Effector memory CD4-positive, alpha-beta T cell (primary cell): ENCODE measurements at regions not wholly inside any gene's neighbourhood (a gene's known extent, or its start where the extent isn't known, plus 50 kb on each side); places are given as distances from the start of the nearest gene placed in this dataset.

Source experiments
- DNase-seq, 3 donors: peaks; one replicate each; pipeline ENCODE4 v3.0.0-alpha.2; 2020
- H3K27ac ChIP-seq: 2 replicates; pipeline ENCODE4 v1.7.0; 2013; ENCODE audit warnings: mild to moderate bottlenecking, low read length, moderate library complexity; ENCODE audit not compliant: insufficient read depth, poor library complexity, severe bottlenecking
- H3K27me3 ChIP-seq: replicated peaks from 2 replicates; pipeline ENCODE4 v1.7.0; 2013; ENCODE audit warnings: mild to moderate bottlenecking, low read length; ENCODE audit not compliant: insufficient read depth, control insufficient read depth, poor library complexity, severe bottlenecking
- H3K36me3 ChIP-seq: 2 replicates; pipeline ENCODE4 v1.7.0; 2013; ENCODE audit warnings: mild to moderate bottlenecking, low read length, moderate library complexity; ENCODE audit not compliant: control insufficient read depth, insufficient read depth
- H3K4me1 ChIP-seq: 2 replicates; pipeline ENCODE4 v1.7.0; 2013; ENCODE audit warnings: low read length, mild to moderate bottlenecking; ENCODE audit not compliant: control insufficient read depth, insufficient read depth, poor library complexity, severe bottlenecking
- H3K4me3 ChIP-seq: 2 replicates; pipeline ENCODE4 v1.7.0; 2013; ENCODE audit warnings: low read length, low read depth, mild to moderate bottlenecking; ENCODE audit not compliant: insufficient read depth, poor library complexity, severe bottlenecking
- H3K9me3 ChIP-seq: 2 replicates; pipeline ENCODE4 v1.7.0; 2013; ENCODE audit warnings: mild to moderate bottlenecking, low read length, moderate library complexity; ENCODE audit not compliant: control insufficient read depth

- peaks cover 4% of the 10 kb centered on the region for H3K27me3 ChIP-seq
- H3K9me3 ChIP-seq, result no peaks in the 10 kb centered on the region
- H3K4me3 ChIP-seq, result no peak overlapping the region
- no peak overlapping the region for H3K27ac ChIP-seq
- H3K36me3 ChIP-seq, result no peaks in the 10 kb centered on the region
- H3K4me1 ChIP-seq, result peaks cover 6% of the 10 kb centered on the region
- DNase-seq, result no peak
Observed at GRCh38 chr1:65688848-65689247, 103.8 kb upstream of the PDE4B start.

GRCh38 chr1:65691152-65691900 is 101.4 kb upstream of the PDE4B start:
- Histone ChIP-seq H3K4me1 (peaks cover 6% of the 10 kb centered on the region), H3K4me3 (no peak overlapping the region), H3K27ac (no peak overlapping the region), H3K36me3 (no peaks in the 10 kb centered on the region), H3K27me3 (peaks cover 4% of the 10 kb centered on the region), H3K9me3 (no peaks in the 10 kb centered on the region)
- DNase-seq, result no peak

- Histone ChIP-seq H3K4me1 (peaks cover 6% of the 10 kb centered on the region), H3K4me3 (no peak overlapping the region), H3K27ac (no peak overlapping the region), H3K27me3 (peaks cover under 1% of the 10 kb centered on the region), H3K9me3 (no peaks in the 10 kb centered on the region), H3K36me3 (no peaks in the 10 kb centered on the region)
- no peak for DNase-seq
Observed at GRCh38 chr1:65691972-65692371, 100.7 kb upstream of the PDE4B start.

DNA sequence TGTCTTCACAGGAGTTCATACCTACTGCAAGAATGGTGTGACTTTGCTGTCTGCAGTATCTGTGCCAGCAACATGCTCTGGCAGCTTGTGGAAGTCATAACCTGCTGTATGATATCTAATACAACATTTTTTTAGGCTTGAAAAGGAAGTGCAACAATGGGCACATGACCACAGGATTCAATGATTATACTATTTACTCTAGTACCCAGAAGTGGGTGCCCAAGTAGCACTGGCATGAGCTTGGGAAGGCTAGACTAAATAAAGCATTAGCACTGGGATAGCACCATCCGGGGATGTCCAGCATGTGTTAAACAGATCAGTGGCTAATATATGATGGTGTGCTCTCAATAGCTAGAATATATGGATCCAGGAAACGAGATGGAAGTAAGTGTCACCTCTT is 98.6 kb upstream of the PDE4B start:
- H3K4me3 ChIP-seq, result no peak overlapping the region
- H3K36me3 ChIP-seq, result no peaks in the 10 kb centered on the region
- no peak for DNase-seq
- H3K27me3 ChIP-seq, result no peaks in the 10 kb centered on the region
- no peak overlapping the region for H3K27ac ChIP-seq
- no peaks in the 10 kb centered on the region for H3K9me3 ChIP-seq
- H3K4me1 ChIP-seq, result no peaks in the 10 kb centered on the region

DNA sequence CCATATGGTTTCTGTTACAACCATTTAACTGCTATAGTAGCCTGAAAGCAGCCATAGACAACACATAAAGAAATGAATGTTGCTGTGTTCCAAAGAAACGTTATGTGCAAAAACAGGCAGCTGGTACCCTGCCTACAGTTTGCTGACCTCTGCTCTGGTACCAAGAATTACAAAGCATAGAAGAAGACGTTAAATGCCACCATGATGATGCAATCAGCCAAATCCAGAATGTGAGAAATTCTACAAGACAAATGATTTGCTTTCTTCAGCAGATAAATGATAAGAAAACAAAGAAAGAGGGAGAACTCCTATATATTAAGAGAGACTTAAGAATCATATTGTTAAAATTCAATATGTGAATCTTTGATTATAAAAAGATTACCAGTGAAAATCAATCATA is 97.8 kb upstream of the PDE4B start:
- Histone ChIP-seq H3K27ac (no peak overlapping the region), H3K4me3 (no peak overlapping the region), H3K36me3 (no peaks in the 10 kb centered on the region), H3K9me3 (no peaks in the 10 kb centered on the region), H3K4me1 (no peaks in the 10 kb centered on the region), H3K27me3 (no peaks in the 10 kb centered on the region)
- DNase-seq, result no peak

GRCh38 chr1:65698590-65698989 is 94.1 kb upstream of the PDE4B start:
- H3K27me3 ChIP-seq, result no peaks in the 10 kb centered on the region
- H3K4me3 ChIP-seq, result no peak overlapping the region
- H3K4me1 ChIP-seq, result no peaks in the 10 kb centered on the region
- H3K36me3 ChIP-seq, result no peaks in the 10 kb centered on the region
- no peaks in the 10 kb centered on the region for H3K9me3 ChIP-seq
- DNase-seq, result no peak
- H3K27ac ChIP-seq, result no peak overlapping the region

- Histone ChIP-seq H3K4me1 (no peaks in the 10 kb centered on the region), H3K27me3 (no peaks in the 10 kb centered on the region), H3K36me3 (no peaks in the 10 kb centered on the region), H3K27ac (no peak overlapping the region), H3K9me3 (no peaks in the 10 kb centered on the region), H3K4me3 (no peak overlapping the region)
- DNase-seq, result no peak
Observed at GRCh38 chr1:65703853-65704252, 88.8 kb upstream of the PDE4B start.

DNA sequence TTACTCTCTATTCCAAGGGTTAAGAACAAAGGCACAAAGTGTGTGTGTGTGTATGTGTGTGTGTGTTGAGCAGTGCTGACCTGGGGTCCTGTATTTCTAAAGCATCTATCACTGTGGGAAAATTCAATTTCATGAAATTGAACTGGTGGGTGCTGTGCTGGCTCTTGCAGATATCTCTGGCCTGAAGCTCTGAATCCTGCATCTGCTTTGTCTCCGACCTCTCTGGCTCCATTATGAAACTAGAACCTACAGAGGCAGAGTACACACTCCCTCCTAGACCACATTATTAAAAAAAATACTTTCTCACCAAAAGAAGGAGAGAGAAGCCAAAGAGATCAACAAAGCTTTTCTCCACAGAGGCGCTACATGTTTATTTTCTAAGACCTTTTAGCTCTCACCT is 88.4 kb upstream of the PDE4B start:
- H3K4me1 ChIP-seq, result no peaks in the 10 kb centered on the region
- H3K36me3 ChIP-seq, result no peaks in the 10 kb centered on the region
- H3K27ac ChIP-seq, result no peak overlapping the region
- no peaks in the 10 kb centered on the region for H3K9me3 ChIP-seq
- no peaks in the 10 kb centered on the region for H3K27me3 ChIP-seq
- no peak for DNase-seq
- H3K4me3 ChIP-seq, result no peak overlapping the region

- H3K27me3 ChIP-seq, result no peaks in the 10 kb centered on the region
- no peaks in the 10 kb centered on the region for H3K36me3 ChIP-seq
- H3K27ac ChIP-seq, result no peak overlapping the region
- H3K9me3 ChIP-seq, result no peaks in the 10 kb centered on the region
- no peaks in the 10 kb centered on the region for H3K4me1 ChIP-seq
- no peak overlapping the region for H3K4me3 ChIP-seq
- no peak for DNase-seq
Observed at GRCh38 chr1:65717815-65718454, 74.8 kb upstream of the PDE4B start.

GRCh38 chr1:65719391-65719790 is 73.3 kb upstream of the PDE4B start:
- no peak for DNase-seq
- Histone ChIP-seq H3K36me3 (no peaks in the 10 kb centered on the region), H3K4me1 (no peaks in the 10 kb centered on the region), H3K27ac (no peak overlapping the region), H3K9me3 (no peaks in the 10 kb centered on the region), H3K27me3 (no peaks in the 10 kb centered on the region), H3K4me3 (no peak overlapping the region)
